IMR-90 (cell line): ENCODE measurements at regions not wholly inside any gene's neighbourhood (a gene's known extent, or its start where the extent isn't known, plus 50 kb on each side); places are given as distances from the start of the nearest gene placed in this dataset.

Source experiments
- ATAC-seq: fragments of 200-7000 bp; cut with Tn5 transposase; 2 replicates; pipeline ENCODE4 v1.9.1; 2020; ENCODE audit warnings: low read depth, mild to moderate bottlenecking, moderate library complexity
- BruUV-seq: library from RNA; stranded (reverse); fragments of 400-500 nt; replicated peaks from 2 replicates; lab custom pipeline; 2021; lab: Mats Ljungman, UMichigan
- CTCF ChIA-PET: fragments of 300-600 bp; formaldehyde crosslinking; extraction: SDS; loops from one replicate; lab custom pipeline; 2021; ENCODE audit warnings: antibody characterized with exemption; lab: Yijun Ruan, JAX
- POLR2A ChIA-PET: fragments of 300-600 bp; sonication (Branson Sonifier 250); formaldehyde crosslinking; loops from one replicate; lab custom pipeline; 2022; ENCODE audit warnings: antibody characterized with exemption; ENCODE audit not compliant: unreplicated experiment; lab: Charles Lee
- DNase-seq: peaks from one replicate; pipeline ENCODE4 v3.0.0; 2013
- H2AFZ ChIP-seq: replicated peaks from 2 replicates; pipeline ENCODE3; 2013; ENCODE audit warnings: low read length, mild to moderate bottlenecking; ENCODE audit not compliant: poor library complexity
- H2AK5ac ChIP-seq: 2 replicates; pipeline ENCODE4 v1.6.1; 2013; ENCODE audit warnings: low read depth, low read length, inconsistent platforms
- H2AK9ac ChIP-seq: replicated peaks from 2 replicates; pipeline ENCODE3; 2013; ENCODE audit warnings: mild to moderate bottlenecking, low read depth, low read length, moderate library complexity; ENCODE audit not compliant: poor library complexity
- H2BK120ac ChIP-seq: 2 replicates; pipeline ENCODE4 v1.6.1; 2013; ENCODE audit warnings: low read depth, low read length, inconsistent platforms
- H2BK15ac ChIP-seq: 3 replicates; pipeline ENCODE4 v1.6.1; 2013; ENCODE audit warnings: low read depth, low read length, inconsistent platforms
- H2BK20ac ChIP-seq: 2 replicates; pipeline ENCODE4 v1.6.1; 2013; ENCODE audit warnings: low read depth, mild to moderate bottlenecking, inconsistent platforms, low read length, moderate library complexity
- H2BK5ac ChIP-seq: 2 replicates; pipeline ENCODE4 v1.6.1; 2013; ENCODE audit warnings: mild to moderate bottlenecking, low read depth, low read length, inconsistent platforms; ENCODE audit not compliant: poor library complexity, severe bottlenecking
- H3K14ac ChIP-seq: replicated peaks from 2 replicates; pipeline ENCODE4 v1.6.1; 2013; ENCODE audit warnings: low read depth, low read length, inconsistent platforms
- H3K18ac ChIP-seq: 2 replicates; pipeline ENCODE4 v1.6.1; 2013; ENCODE audit warnings: low read depth, low read length, control low read depth
- H3K23ac ChIP-seq: 2 replicates; pipeline ENCODE4 v1.6.1; 2013; ENCODE audit warnings: low read depth, low read length, inconsistent platforms
- H3K27ac ChIP-seq: 2 replicates; pipeline ENCODE4 v1.5.1; 2013; ENCODE audit warnings: mild to moderate bottlenecking, control low read depth, low read length; ENCODE audit not compliant: insufficient read depth
- H3K27me3 ChIP-seq: 2 replicates; pipeline ENCODE4 v1.6.1; 2013; ENCODE audit warnings: low read length; ENCODE audit not compliant: control insufficient read depth, insufficient read depth
- H3K36me3 ChIP-seq: 2 replicates; pipeline ENCODE4 v1.6.1; 2013; ENCODE audit warnings: low read length, mixed read lengths; ENCODE audit not compliant: control insufficient read depth, insufficient read depth
- H3K4ac ChIP-seq: 2 replicates; pipeline ENCODE4 v1.6.1; 2013; ENCODE audit warnings: low read depth, low read length, inconsistent platforms
- H3K4me1 ChIP-seq: 2 replicates; pipeline ENCODE4 v1.6.1; 2013; ENCODE audit warnings: low read length, mixed read lengths; ENCODE audit not compliant: control insufficient read depth, insufficient read depth
- H3K4me2 ChIP-seq: 2 replicates; pipeline ENCODE4 v1.6.1; 2013; ENCODE audit warnings: low read depth, mild to moderate bottlenecking, control low read depth, low read length, moderate library complexity
- H3K4me3 ChIP-seq: 2 replicates; pipeline ENCODE4 v1.5.1; 2013; ENCODE audit warnings: low read depth, mild to moderate bottlenecking, control low read depth, low read length, moderate library complexity; ENCODE audit not compliant: insufficient read depth
- H3K56ac ChIP-seq: 2 replicates; pipeline ENCODE4 v1.6.1; 2013; ENCODE audit warnings: low read length, inconsistent platforms; ENCODE audit not compliant: insufficient read depth; ENCODE audit errors: extremely low read depth
- H3K79me1 ChIP-seq, 2 experiments: 2 replicates each; pipeline ENCODE4 v1.6.1; 2013; ENCODE audit warnings: low read length in 2 of 2, inconsistent platforms in 1 of 2, low read depth in 1 of 2
- H3K9ac ChIP-seq: 2 replicates; pipeline ENCODE4 v1.6.1; 2013; ENCODE audit warnings: low read depth, low read length, control low read depth
- H3K9me1 ChIP-seq: 2 replicates; pipeline ENCODE4 v1.6.1; 2013; ENCODE audit warnings: low read length, inconsistent platforms; ENCODE audit not compliant: insufficient read depth
- H3K9me3 ChIP-seq: 2 replicates; pipeline ENCODE4 v1.6.1; 2013; ENCODE audit warnings: low read length; ENCODE audit not compliant: control insufficient read depth, insufficient read depth
- H4K20me1 ChIP-seq: 2 replicates; pipeline ENCODE4 v1.6.1; 2013; ENCODE audit warnings: low read length, inconsistent platforms; ENCODE audit not compliant: insufficient read depth
- H4K5ac ChIP-seq: 2 replicates; pipeline ENCODE4 v1.6.1; 2013; ENCODE audit warnings: mild to moderate bottlenecking, low read depth, low read length, control low read depth
- H4K8ac ChIP-seq, 2 experiments: 2 replicates each; pipeline ENCODE4 v1.6.1; 2013; ENCODE audit warnings: low read depth in 2 of 2, low read length in 2 of 2, control low read depth in 1 of 2, inconsistent platforms in 1 of 2
- H4K91ac ChIP-seq: 2 replicates; pipeline ENCODE4 v1.6.1; 2013; ENCODE audit warnings: low read depth, low read length, inconsistent platforms; ENCODE audit not compliant: insufficient read depth
- BHLHE40 ChIP-seq: fragments of 150-350 bp; IDR thresholded peaks from 2 replicates; pipeline ENCODE4 v1.6.1; 2016; ENCODE audit warnings: mild to moderate bottlenecking, low read depth, low read length
- CEBPB ChIP-seq: IDR thresholded peaks from 2 replicates; pipeline ENCODE4 v1.6.1; 2012; ENCODE audit warnings: low read depth, low read length, improper control_type of control experiment
- CHD1 ChIP-seq: IDR thresholded peaks from 2 replicates; pipeline ENCODE4 v1.6.1; 2012; ENCODE audit warnings: low read depth, low read length, improper control_type of control experiment
- FOS ChIP-seq: fragments of 150-350 bp; IDR thresholded peaks from 2 replicates; pipeline ENCODE4 v1.6.1; 2016; ENCODE audit warnings: low read depth, low read length
- MAFK ChIP-seq: IDR thresholded peaks from 2 replicates; pipeline ENCODE4 v1.6.1; 2012; ENCODE audit warnings: low read depth, low read length, improper control_type of control experiment
- MAZ ChIP-seq: IDR thresholded peaks from 2 replicates; pipeline ENCODE4 v1.6.1; 2012; ENCODE audit warnings: low read depth, mild to moderate bottlenecking, low read length, improper control_type of control experiment, moderate library complexity, borderline replicate concordance
- MXI1 ChIP-seq: IDR thresholded peaks from 2 replicates; pipeline ENCODE4 v1.6.1; 2012; ENCODE audit warnings: low read depth, mild to moderate bottlenecking, low read length, moderate library complexity, borderline replicate concordance
- NFE2L2 ChIP-seq: fragments of 150-350 bp; IDR thresholded peaks from 2 replicates; pipeline ENCODE4 v1.6.1; 2016; ENCODE audit warnings: low read depth, mild to moderate bottlenecking, low read length
- POLR2A ChIP-seq: IDR thresholded peaks from 2 replicates; pipeline ENCODE4 v1.6.1; 2012; ENCODE audit warnings: mild to moderate bottlenecking, low read depth, low read length
- RAD21 ChIP-seq: IDR thresholded peaks from 2 replicates; pipeline ENCODE4 v1.6.1; 2012; ENCODE audit warnings: low read length, improper control_type of control experiment
- RCOR1 ChIP-seq: IDR thresholded peaks from 2 replicates; pipeline ENCODE4 v1.6.1; 2012; ENCODE audit warnings: mild to moderate bottlenecking, low read length, improper control_type of control experiment; ENCODE audit not compliant: insufficient replicate concordance
- RFX5 ChIP-seq: IDR thresholded peaks from 2 replicates; pipeline ENCODE4 v1.8.0; 2012; ENCODE audit warnings: low read depth, mild to moderate bottlenecking, low read length, moderate library complexity
- SMC3 ChIP-seq: fragments of 150-350 bp; IDR thresholded peaks from 2 replicates; pipeline ENCODE4 v1.6.1; 2016; ENCODE audit warnings: low read depth, mild to moderate bottlenecking, antibody characterized with exemption, low read length, moderate library complexity
- WGBS, 2 experiments: methylation state at CpG; one replicate each; pipeline versions ENCODE4 v1.1.5 to v1.1.7; 2013; ENCODE audit warnings: missing lambda C conversion rate in 2 of 2; ENCODE audit not compliant: insufficient read length in 1 of 2; ENCODE audit errors: extremely low coverage in 2 of 2; 5-methylcytosine and 5-hydroxymethylcytosine counted together
- dilution Hi-C: fragments of 300-500 bp; cut with HindIII; formaldehyde crosslinking; loops from one replicate; pipeline ENCODE4 v1.14.3; 2018; ENCODE audit warnings: low sequenced_read_pairs; ENCODE audit not compliant: unreplicated experiment
- in situ Hi-C: fragments of 300-500 bp; cut with MboI; formaldehyde crosslinking; loops from 3 replicates; pipeline ENCODE4 v1.14.3; 2019; ENCODE audit warnings: low sequenced_read_pairs, inconsistent platforms, mixed read lengths
- intact Hi-C: fragments of 100-400 bp; cut with micrococcal nuclease; formaldehyde crosslinking; loops from 2 replicates; pipeline ENCODE4 v1.10.0; 2022
- TF ChIP-seq, protein P1 (sequence below): fragments of 150-350 bp; IDR thresholded peaks from 2 replicates; pipeline ENCODE4 v1.6.1; 2017; ENCODE audit warnings: mild to moderate bottlenecking, antibody characterized with exemption, low read length, low read depth
- TF ChIP-seq, protein P2 (sequence below): fragments of 150-350 bp; IDR thresholded peaks from 2 replicates; pipeline ENCODE4 v1.6.1; 2016; ENCODE audit warnings: low read depth, mild to moderate bottlenecking, low read length, moderate library complexity, borderline replicate concordance
- TF ChIP-seq, protein P3 (sequence below): conservative IDR thresholded peaks from 2 replicates; pipeline ENCODE4 v1.5.1; 2012; ENCODE audit warnings: mild to moderate bottlenecking, low read depth, low read length, improper control_type of control experiment

DNA sequence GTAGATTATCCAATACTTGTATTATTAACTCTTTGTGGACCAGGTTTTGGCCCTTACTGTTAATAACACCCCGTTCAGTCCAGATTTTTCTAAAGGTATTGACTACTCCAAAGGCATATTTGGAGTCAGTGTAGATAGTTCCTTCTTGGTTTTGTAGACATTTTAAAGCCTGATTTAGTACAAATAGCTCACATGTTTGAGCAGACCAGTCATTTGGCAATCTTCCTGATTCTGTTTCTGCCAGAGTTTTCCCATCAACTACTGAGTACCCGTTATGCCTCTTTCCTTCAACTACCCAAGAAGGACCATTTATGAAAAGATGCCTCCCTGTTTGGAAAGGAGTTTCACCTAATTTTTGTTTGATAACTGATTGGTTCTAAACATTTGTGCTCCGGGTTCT, 82.0 kb downstream of the CHCHD4 start:
- Histone ChIP-seq H2AK9ac (no peak overlapping the region), H3K79me1 (no peaks in the 10 kb centered on the region), H4K8ac (no peak overlapping the region), H3K27ac (no peak overlapping the region), H4K5ac (no peak overlapping the region), H3K4ac (no peak overlapping the region), H3K9ac (no peak overlapping the region), H3K14ac (no peak overlapping the region), H2BK5ac (no peak overlapping the region), H3K4me3 (no peak overlapping the region), H3K18ac (no peak overlapping the region), H2BK15ac (no peak overlapping the region), H2AFZ (no peak overlapping the region), H3K9me3 (no peaks in the 10 kb centered on the region), H3K4me2 (no peak overlapping the region), H3K56ac (no peak overlapping the region), H3K4me1 (no peaks in the 10 kb centered on the region), H3K36me3 (no peaks in the 10 kb centered on the region), H3K9me1 (no peaks in the 10 kb centered on the region), H3K27me3 (no peaks in the 10 kb centered on the region), H4K91ac (no peak overlapping the region), H2BK120ac (no peak overlapping the region), H3K23ac (no peak overlapping the region), H2BK20ac (no peak overlapping the region), H4K20me1 (no peaks in the 10 kb centered on the region), H2AK5ac (no peak overlapping the region)
- no TSS peak for BruUV-seq
- intact Hi-C loops: no loop called here
- no CpG with 5 or more reads among the region's 3 CpGs for WGBS, 2 experiments
- ChIA-PET POLR2A (no interaction called here), CTCF (no interaction called here)
- in situ Hi-C loops: loop anchor here (25.0 kb wide), 1 partner anchor 95 kb away; the partner anchor contains the start of gene TMEM43
- DNase-seq (peak; percentile 48), ATAC-seq (peak; percentile 53)
- TF ChIP-seq BHLHE40 (no peak), RCOR1 (no peak), MXI1 (no peak), RAD21 (no peak), POLR2A (no peak), CEBPB (no peak), MAFK (no peak), MAZ (no peak), NFE2L2 (no peak), CHD1 (no peak), RFX5 (no peak), FOS (no peak), SMC3 (no peak)
- TF ChIP-seq, protein P1, sequence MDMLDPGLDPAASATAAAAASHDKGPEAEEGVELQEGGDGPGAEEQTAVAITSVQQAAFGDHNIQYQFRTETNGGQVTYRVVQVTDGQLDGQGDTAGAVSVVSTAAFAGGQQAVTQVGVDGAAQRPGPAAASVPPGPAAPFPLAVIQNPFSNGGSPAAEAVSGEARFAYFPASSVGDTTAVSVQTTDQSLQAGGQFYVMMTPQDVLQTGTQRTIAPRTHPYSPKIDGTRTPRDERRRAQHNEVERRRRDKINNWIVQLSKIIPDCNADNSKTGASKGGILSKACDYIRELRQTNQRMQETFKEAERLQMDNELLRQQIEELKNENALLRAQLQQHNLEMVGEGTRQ: no peak
- TF ChIP-seq, protein P2, sequence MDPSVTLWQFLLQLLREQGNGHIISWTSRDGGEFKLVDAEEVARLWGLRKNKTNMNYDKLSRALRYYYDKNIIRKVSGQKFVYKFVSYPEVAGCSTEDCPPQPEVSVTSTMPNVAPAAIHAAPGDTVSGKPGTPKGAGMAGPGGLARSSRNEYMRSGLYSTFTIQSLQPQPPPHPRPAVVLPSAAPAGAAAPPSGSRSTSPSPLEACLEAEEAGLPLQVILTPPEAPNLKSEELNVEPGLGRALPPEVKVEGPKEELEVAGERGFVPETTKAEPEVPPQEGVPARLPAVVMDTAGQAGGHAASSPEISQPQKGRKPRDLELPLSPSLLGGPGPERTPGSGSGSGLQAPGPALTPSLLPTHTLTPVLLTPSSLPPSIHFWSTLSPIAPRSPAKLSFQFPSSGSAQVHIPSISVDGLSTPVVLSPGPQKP: no peak
- TF ChIP-seq, protein P3, sequence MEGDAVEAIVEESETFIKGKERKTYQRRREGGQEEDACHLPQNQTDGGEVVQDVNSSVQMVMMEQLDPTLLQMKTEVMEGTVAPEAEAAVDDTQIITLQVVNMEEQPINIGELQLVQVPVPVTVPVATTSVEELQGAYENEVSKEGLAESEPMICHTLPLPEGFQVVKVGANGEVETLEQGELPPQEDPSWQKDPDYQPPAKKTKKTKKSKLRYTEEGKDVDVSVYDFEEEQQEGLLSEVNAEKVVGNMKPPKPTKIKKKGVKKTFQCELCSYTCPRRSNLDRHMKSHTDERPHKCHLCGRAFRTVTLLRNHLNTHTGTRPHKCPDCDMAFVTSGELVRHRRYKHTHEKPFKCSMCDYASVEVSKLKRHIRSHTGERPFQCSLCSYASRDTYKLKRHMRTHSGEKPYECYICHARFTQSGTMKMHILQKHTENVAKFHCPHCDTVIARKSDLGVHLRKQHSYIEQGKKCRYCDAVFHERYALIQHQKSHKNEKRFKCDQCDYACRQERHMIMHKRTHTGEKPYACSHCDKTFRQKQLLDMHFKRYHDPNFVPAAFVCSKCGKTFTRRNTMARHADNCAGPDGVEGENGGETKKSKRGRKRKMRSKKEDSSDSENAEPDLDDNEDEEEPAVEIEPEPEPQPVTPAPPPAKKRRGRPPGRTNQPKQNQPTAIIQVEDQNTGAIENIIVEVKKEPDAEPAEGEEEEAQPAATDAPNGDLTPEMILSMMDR: no peak
- dilution Hi-C loops: no loop called here
